PFSK-1 (cell line): ENCODE measurements at regions not wholly inside any gene's neighbourhood (a gene's known extent, or its start where the extent isn't known, plus 50 kb on each side); places are given as distances from the start of the nearest gene placed in this dataset.

Experiments used
- FOXP2 ChIP-seq: optimal IDR thresholded peaks from 2 replicates; pipeline ENCODE3; 2011; ENCODE audit warnings: borderline replicate concordance, control low read depth, inconsistent platforms; ENCODE audit not compliant: insufficient read depth; ENCODE audit errors: extremely low read length, extremely low read depth
- POLR2AphosphoS5 ChIP-seq: IDR thresholded peaks from 2 replicates; pipeline ENCODE4 v1.6.1; 2012; ENCODE audit warnings: low read depth, mild to moderate bottlenecking, control low read depth, low read length, moderate library complexity
- REST ChIP-seq, 2 experiments: IDR thresholded peaks; 2 replicates each; pipeline versions ENCODE4 v1.6.1 to v1.8.0; 2011 to 2012; ENCODE audit warnings: low read depth in 2 of 2, low read length in 2 of 2, control low read depth in 1 of 2, inconsistent platforms in 1 of 2, mild to moderate bottlenecking in 1 of 2, moderate library complexity in 1 of 2; ENCODE audit not compliant: insufficient read depth in 1 of 2
- SIN3A ChIP-seq: IDR thresholded peaks from 2 replicates; pipeline ENCODE4 v1.6.1; 2012; ENCODE audit warnings: mild to moderate bottlenecking, low read length, moderate library complexity, borderline replicate concordance; ENCODE audit not compliant: insufficient read depth
- TAF1 ChIP-seq: IDR thresholded peaks from 2 replicates; pipeline ENCODE4 v1.6.1; 2012; ENCODE audit warnings: low read length, control low read depth, borderline replicate concordance; ENCODE audit not compliant: insufficient read depth

- TF ChIP-seq FOXP2: no peak
- TF ChIP-seq SIN3A: no peak
- TF ChIP-seq TAF1: no peak
- no peak for TF ChIP-seq POLR2AphosphoS5
- no peak for TF ChIP-seq REST (IDR thresholded peaks at IDR 0.05; ENCODE audit: insufficient read depth in 1 of 2, low read depth in 2 of 2, low read length in 2 of 2)
Observed at GRCh38 chr20:7180256-7181045, 413.0 kb downstream of the BMP2 start.

- TF ChIP-seq REST (IDR thresholded peaks at IDR 0.05; ENCODE audit: insufficient read depth in 1 of 2, low read depth in 2 of 2, low read length in 2 of 2) (no peak), SIN3A (no peak), TAF1 (no peak), FOXP2 (no peak), POLR2AphosphoS5 (no peak)
Observed at GRCh38 chr20:7189231-7189630, 421.7 kb downstream of the BMP2 start.

- no peak for TF ChIP-seq SIN3A
- TF ChIP-seq POLR2AphosphoS5: no peak
- TF ChIP-seq TAF1: no peak
- no peak for TF ChIP-seq FOXP2
- TF ChIP-seq REST (IDR thresholded peaks at IDR 0.05; ENCODE audit: insufficient read depth in 1 of 2, low read depth in 2 of 2, low read length in 2 of 2): no peak
Observed at GRCh38 chr20:7193681-7194080, 426.2 kb downstream of the BMP2 start.

- TF ChIP-seq SIN3A (no peak), POLR2AphosphoS5 (no peak)
Observed at GRCh38 chr20:7195704-7196103, 428.2 kb downstream of the BMP2 start.

- no peak for TF ChIP-seq REST (IDR thresholded peaks at IDR 0.05; ENCODE audit: insufficient read depth in 1 of 2, low read depth in 2 of 2, low read length in 2 of 2)
- no peak for TF ChIP-seq POLR2AphosphoS5
- TF ChIP-seq FOXP2: no peak
- TF ChIP-seq SIN3A: no peak
- no peak for TF ChIP-seq TAF1
Observed at GRCh38 chr20:7196481-7196880, 429.0 kb downstream of the BMP2 start.

DNA sequence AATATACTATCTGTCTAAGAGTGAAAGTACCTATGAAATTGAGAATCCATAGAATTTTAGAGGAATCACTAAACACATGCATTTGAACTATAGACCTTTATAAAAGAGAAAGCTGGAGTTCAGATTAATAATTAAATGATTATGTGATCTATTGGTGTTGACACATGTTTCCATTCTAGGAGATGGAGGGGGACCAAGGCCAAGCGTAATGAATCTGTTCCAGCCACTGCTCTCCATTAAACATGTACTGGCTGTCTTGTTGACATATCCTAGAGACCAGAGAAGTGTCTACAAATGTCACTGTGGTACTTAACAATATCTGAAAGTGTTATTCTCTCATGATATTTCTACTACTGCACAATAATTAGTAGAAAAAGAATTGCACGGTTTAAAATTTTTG is 432.4 kb downstream of the BMP2 start:
- no peak for TF ChIP-seq REST (IDR thresholded peaks at IDR 0.05; ENCODE audit: insufficient read depth in 1 of 2, low read depth in 2 of 2, low read length in 2 of 2)
